Ishikawa (cell line): ENCODE measurements at regions not wholly inside any gene's neighbourhood (a gene's known extent, or its start where the extent isn't known, plus 50 kb on each side); places are given as distances from the start of the nearest gene placed in this dataset.

ENCODE experiments used
- CEBPB ChIP-seq: IDR thresholded peaks from 2 replicates; pipeline ENCODE4 v1.6.1; 2012
- CREB1 ChIP-seq: IDR thresholded peaks from 2 replicates; pipeline ENCODE4 v1.6.1; 2012; ENCODE audit warnings: low read depth
- EGR1 ChIP-seq: IDR thresholded peaks from 2 replicates; pipeline ENCODE4 v1.6.1; 2012
- EP300 ChIP-seq: IDR thresholded peaks from 2 replicates; pipeline ENCODE4 v1.6.1; 2012; ENCODE audit warnings: borderline replicate concordance
- NFIC ChIP-seq: IDR thresholded peaks from 2 replicates; pipeline ENCODE4 v1.6.1; 2012
- RAD21 ChIP-seq: IDR thresholded peaks from 2 replicates; pipeline ENCODE4 v1.6.1; 2012; ENCODE audit warnings: low read depth
- TAF1 ChIP-seq: IDR thresholded peaks from 2 replicates; pipeline ENCODE4 v1.6.1; 2012; ENCODE audit warnings: low read depth, mild to moderate bottlenecking
- TCF12 ChIP-seq: IDR thresholded peaks from 2 replicates; pipeline ENCODE4 v1.6.1; 2012; ENCODE audit warnings: low read depth
- YY1 ChIP-seq: IDR thresholded peaks from 2 replicates; pipeline ENCODE4 v1.6.1; 2012; ENCODE audit warnings: low read depth
- ZBTB7A ChIP-seq: IDR thresholded peaks from 2 replicates; pipeline ENCODE4 v1.6.1; 2012; ENCODE audit warnings: low read depth
- TF ChIP-seq, protein P1 (sequence below): IDR thresholded peaks from 2 replicates; pipeline ENCODE4 v1.6.1; 2012; ENCODE audit warnings: low read depth, mild to moderate bottlenecking
- TF ChIP-seq, protein P2 (sequence below): IDR thresholded peaks from 2 replicates; pipeline ENCODE4 v1.6.1; 2012
- TF ChIP-seq, protein P3 (sequence below): IDR thresholded peaks from 2 replicates; pipeline ENCODE4 v1.6.1; 2012

DNA sequence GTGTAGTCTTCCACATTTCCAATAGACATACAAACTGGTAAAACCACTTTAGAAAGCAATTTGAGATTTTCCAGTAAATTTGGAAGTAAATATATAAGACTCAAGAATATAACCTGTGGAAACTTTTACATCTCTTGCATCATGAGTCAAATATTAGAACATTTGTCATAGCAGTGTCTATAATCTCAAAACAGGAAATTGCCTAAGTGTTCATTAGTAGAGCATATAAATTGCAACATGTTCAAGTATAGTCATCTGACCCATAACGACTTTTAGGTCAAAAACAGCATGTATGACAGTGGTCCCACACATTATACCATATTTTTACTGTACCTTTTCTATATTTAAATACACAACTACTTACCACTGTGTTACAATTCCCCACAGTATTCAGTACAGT, 555.9 kb upstream of the VRK2 start:
- TF ChIP-seq, protein P1, sequence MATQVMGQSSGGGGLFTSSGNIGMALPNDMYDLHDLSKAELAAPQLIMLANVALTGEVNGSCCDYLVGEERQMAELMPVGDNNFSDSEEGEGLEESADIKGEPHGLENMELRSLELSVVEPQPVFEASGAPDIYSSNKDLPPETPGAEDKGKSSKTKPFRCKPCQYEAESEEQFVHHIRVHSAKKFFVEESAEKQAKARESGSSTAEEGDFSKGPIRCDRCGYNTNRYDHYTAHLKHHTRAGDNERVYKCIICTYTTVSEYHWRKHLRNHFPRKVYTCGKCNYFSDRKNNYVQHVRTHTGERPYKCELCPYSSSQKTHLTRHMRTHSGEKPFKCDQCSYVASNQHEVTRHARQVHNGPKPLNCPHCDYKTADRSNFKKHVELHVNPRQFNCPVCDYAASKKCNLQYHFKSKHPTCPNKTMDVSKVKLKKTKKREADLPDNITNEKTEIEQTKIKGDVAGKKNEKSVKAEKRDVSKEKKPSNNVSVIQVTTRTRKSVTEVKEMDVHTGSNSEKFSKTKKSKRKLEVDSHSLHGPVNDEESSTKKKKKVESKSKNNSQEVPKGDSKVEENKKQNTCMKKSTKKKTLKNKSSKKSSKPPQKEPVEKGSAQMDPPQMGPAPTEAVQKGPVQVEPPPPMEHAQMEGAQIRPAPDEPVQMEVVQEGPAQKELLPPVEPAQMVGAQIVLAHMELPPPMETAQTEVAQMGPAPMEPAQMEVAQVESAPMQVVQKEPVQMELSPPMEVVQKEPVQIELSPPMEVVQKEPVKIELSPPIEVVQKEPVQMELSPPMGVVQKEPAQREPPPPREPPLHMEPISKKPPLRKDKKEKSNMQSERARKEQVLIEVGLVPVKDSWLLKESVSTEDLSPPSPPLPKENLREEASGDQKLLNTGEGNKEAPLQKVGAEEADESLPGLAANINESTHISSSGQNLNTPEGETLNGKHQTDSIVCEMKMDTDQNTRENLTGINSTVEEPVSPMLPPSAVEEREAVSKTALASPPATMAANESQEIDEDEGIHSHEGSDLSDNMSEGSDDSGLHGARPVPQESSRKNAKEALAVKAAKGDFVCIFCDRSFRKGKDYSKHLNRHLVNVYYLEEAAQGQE, result no peak
- TF ChIP-seq ZBTB7A (no peak), TCF12 (no peak), EP300 (no peak), RAD21 (no peak), CEBPB (no peak), YY1 (no peak), TAF1 (no peak), CREB1 (no peak), NFIC (no peak), EGR1 (no peak)
- TF ChIP-seq, protein P2, sequence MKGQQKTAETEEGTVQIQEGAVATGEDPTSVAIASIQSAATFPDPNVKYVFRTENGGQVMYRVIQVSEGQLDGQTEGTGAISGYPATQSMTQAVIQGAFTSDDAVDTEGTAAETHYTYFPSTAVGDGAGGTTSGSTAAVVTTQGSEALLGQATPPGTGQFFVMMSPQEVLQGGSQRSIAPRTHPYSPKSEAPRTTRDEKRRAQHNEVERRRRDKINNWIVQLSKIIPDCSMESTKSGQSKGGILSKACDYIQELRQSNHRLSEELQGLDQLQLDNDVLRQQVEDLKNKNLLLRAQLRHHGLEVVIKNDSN, result no peak
- TF ChIP-seq, protein P3, sequence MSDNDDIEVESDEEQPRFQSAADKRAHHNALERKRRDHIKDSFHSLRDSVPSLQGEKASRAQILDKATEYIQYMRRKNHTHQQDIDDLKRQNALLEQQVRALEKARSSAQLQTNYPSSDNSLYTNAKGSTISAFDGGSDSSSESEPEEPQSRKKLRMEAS, result no peak
